Progenitor cell of endocrine pancreas (in vitro differentiated cells): ENCODE measurements at regions not wholly inside any gene's neighbourhood (a gene's known extent, or its start where the extent isn't known, plus 50 kb on each side); places are given as distances from the start of the nearest gene placed in this dataset.
A peak's percentile ranks its signal among the peaks of the same experiment; 100 is the strongest.

Source experiments
- DNase-seq: peaks from one replicate; pipeline ENCODE4 v3.0.0; 2021; ENCODE audit warnings: low spot score; ENCODE audit not compliant: unreplicated experiment
- H3K27ac Mint-ChIP-seq: 2 replicates; pipeline ENCODE4 v1.8.0; 2021; ENCODE audit warnings: mild to moderate bottlenecking, moderate library complexity, mixed read lengths
- H3K27me3 Mint-ChIP-seq: 2 replicates; pipeline ENCODE4 v1.8.0; 2021; ENCODE audit warnings: mixed read lengths
- H3K36me3 Mint-ChIP-seq: 2 replicates; pipeline ENCODE4 v1.8.0; 2022; ENCODE audit warnings: mixed read lengths; ENCODE audit not compliant: insufficient read depth
- H3K4me1 Mint-ChIP-seq: 2 replicates; pipeline ENCODE4 v1.8.0; 2021; ENCODE audit warnings: low read depth, mixed read lengths
- H3K4me3 Mint-ChIP-seq: 2 replicates; pipeline ENCODE4 v1.8.0; 2021; ENCODE audit warnings: low read depth, mild to moderate bottlenecking, moderate library complexity, mixed read lengths
- H3K9me3 Mint-ChIP-seq: 2 replicates; pipeline ENCODE4 v1.8.0; 2021; ENCODE audit warnings: low read depth, mixed read lengths
- CTCF ChIP-seq: fragments of 200-600 bp; sonication (generic); IDR thresholded peaks from one replicate; pipeline ENCODE4 v1.5.0; 2021; ENCODE audit warnings: antibody characterized with exemption, mild to moderate bottlenecking; ENCODE audit not compliant: unreplicated experiment

- Mint-ChIP-seq H3K27ac (no peak overlapping the region), H3K4me1 (no peaks in the 10 kb centered on the region), H3K4me3 (no peak overlapping the region), H3K27me3 (no peaks in the 10 kb centered on the region), H3K36me3 (peaks cover 5% of the 10 kb centered on the region), H3K9me3 (peaks cover 15% of the 10 kb centered on the region)
- no peak for DNase-seq
- TF ChIP-seq CTCF: no peak
These were observed 172.8 kb upstream of the FLRT2 start for GRCh38 chr14:85357120-85357519.

- DNase-seq: no peak
- Mint-ChIP-seq H3K27ac (no peak overlapping the region), H3K4me3 (no peak overlapping the region), H3K4me1 (peaks cover 7% of the 10 kb centered on the region), H3K27me3 (no peaks in the 10 kb centered on the region), H3K36me3 (peaks cover 5% of the 10 kb centered on the region), H3K9me3 (peaks cover 19% of the 10 kb centered on the region)
- no peak for TF ChIP-seq CTCF
These were observed 171.7 kb upstream of the FLRT2 start for GRCh38 chr14:85358136-85358785.

- TF ChIP-seq CTCF: no peak
- H3K27me3 Mint-ChIP-seq: no peaks in the 10 kb centered on the region
- H3K36me3 Mint-ChIP-seq: no peaks in the 10 kb centered on the region
- peaks cover 9% of the 10 kb centered on the region for H3K9me3 Mint-ChIP-seq
- H3K4me3 Mint-ChIP-seq: no peak overlapping the region
- DNase-seq: no peak
- H3K4me1 Mint-ChIP-seq: peaks cover 14% of the 10 kb centered on the region
- no peak overlapping the region for H3K27ac Mint-ChIP-seq
These were observed 170.4 kb upstream of the FLRT2 start for GRCh38 chr14:85359505-85359904.

- DNase-seq: no peak
- no peak for TF ChIP-seq CTCF
- peaks cover 18% of the 10 kb centered on the region for H3K4me1 Mint-ChIP-seq
- H3K4me3 Mint-ChIP-seq: no peak overlapping the region
- no peaks in the 10 kb centered on the region for H3K27me3 Mint-ChIP-seq
- peak overlapping the region; percentile 32 for H3K27ac Mint-ChIP-seq
- peaks cover 9% of the 10 kb centered on the region for H3K9me3 Mint-ChIP-seq
- no peaks in the 10 kb centered on the region for H3K36me3 Mint-ChIP-seq
These were observed 166.6 kb upstream of the FLRT2 start for GRCh38 chr14:85363358-85363757.

- no peak for DNase-seq
- Mint-ChIP-seq H3K27ac (no peak overlapping the region), H3K27me3 (no peaks in the 10 kb centered on the region)
These were observed 163.7 kb upstream of the FLRT2 start for GRCh38 chr14:85366226-85366625.

More at GRCh38 chr14:85366226-85366625, 163.7 kb upstream of the FLRT2 start:
- H3K9me3 Mint-ChIP-seq: peaks cover 34% of the 10 kb centered on the region
- no peak overlapping the region for H3K4me3 Mint-ChIP-seq
- no peak for TF ChIP-seq CTCF
- H3K4me1 Mint-ChIP-seq: peaks cover 18% of the 10 kb centered on the region
- peaks cover 2% of the 10 kb centered on the region for H3K36me3 Mint-ChIP-seq
